ENCODE measurements at regions not wholly inside any gene's neighbourhood (a gene's known extent, or its start where the extent isn't known, plus 50 kb on each side); places are given as distances from the start of the nearest gene placed in this dataset.

DNA sequence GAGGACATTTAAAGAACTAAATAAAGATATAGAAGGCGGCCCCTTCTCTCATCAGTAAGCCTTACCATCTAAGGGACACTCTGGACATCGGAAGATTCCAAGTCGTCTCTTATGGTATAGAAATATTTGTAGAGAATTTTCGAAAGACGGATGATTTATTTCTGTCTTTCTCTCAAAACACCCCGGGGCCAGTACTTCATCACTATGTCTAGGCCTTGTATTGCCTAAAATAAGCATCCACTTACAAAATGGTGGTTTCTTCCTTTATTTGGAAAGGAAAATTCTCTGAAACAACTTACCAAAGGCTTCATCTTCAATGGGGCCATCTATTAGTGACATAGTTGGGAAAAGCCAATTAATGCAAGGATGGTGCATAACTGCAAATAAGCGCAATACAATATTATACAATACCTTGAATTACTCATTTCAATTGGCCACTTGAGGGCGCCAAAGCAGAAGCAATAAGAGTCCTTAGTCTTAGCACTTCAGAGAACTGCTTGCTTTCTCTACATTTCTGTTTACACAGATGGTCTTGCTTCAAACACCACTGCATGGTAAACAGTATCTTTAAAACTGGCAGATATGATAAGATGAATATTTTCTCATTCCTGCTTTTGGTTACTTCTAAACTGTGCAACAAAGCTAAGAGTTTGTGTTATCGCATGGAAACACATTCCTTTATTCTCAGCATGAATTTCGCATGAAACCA lies 113.2 kb downstream of the VIP start:
- TF ChIP-seq, protein P1, sequence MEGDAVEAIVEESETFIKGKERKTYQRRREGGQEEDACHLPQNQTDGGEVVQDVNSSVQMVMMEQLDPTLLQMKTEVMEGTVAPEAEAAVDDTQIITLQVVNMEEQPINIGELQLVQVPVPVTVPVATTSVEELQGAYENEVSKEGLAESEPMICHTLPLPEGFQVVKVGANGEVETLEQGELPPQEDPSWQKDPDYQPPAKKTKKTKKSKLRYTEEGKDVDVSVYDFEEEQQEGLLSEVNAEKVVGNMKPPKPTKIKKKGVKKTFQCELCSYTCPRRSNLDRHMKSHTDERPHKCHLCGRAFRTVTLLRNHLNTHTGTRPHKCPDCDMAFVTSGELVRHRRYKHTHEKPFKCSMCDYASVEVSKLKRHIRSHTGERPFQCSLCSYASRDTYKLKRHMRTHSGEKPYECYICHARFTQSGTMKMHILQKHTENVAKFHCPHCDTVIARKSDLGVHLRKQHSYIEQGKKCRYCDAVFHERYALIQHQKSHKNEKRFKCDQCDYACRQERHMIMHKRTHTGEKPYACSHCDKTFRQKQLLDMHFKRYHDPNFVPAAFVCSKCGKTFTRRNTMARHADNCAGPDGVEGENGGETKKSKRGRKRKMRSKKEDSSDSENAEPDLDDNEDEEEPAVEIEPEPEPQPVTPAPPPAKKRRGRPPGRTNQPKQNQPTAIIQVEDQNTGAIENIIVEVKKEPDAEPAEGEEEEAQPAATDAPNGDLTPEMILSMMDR (conservative IDR thresholded peaks at IDR 0.05), result peak; percentile 84
- TF ChIP-seq EZH2 (IDR thresholded peaks at IDR 0.05; ENCODE audit: low read depth), result no peak
